ENCODE measurements at regions not wholly inside any gene's neighbourhood (a gene's known extent, or its start where the extent isn't known, plus 50 kb on each side); places are given as distances from the start of the nearest gene placed in this dataset.

DNA sequence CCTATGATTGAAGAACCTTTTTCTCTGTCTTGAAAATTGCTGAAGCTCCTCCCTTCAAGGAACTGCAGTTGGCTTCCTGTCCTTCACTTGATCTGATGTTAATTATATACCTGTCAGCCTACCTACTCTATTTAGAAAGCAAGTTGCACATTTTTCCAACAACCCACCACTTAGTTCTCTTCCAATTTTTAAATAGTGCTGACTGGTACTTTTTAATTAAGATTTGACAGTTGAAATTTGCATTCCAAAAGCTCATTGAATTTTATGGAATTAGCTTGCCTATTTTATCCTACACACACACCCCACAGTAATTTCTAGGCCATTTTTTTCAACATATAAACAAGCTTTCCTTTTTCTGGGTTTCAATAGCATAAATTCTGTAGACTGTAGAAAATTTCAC lies 820.3 kb upstream of the FAT3 start:
- DNase-seq: no peak

DNA sequence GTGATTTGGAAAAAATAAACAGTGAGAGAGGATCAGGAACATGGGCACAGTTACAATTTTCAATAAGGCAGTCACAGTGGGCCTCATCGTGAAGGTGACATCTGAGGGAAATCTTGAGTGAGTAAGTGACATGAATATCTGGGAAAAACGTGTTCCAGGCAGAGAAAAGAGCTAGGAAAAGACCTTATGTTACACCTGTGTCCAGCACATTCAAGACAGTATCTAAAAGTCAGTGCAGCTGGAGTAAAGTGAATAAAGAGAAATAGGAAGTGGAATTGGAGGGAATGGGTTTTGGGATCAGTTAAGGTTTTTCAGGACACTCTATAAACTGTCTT lies 827.5 kb upstream of the FAT3 start:
- no peak for DNase-seq

DNA sequence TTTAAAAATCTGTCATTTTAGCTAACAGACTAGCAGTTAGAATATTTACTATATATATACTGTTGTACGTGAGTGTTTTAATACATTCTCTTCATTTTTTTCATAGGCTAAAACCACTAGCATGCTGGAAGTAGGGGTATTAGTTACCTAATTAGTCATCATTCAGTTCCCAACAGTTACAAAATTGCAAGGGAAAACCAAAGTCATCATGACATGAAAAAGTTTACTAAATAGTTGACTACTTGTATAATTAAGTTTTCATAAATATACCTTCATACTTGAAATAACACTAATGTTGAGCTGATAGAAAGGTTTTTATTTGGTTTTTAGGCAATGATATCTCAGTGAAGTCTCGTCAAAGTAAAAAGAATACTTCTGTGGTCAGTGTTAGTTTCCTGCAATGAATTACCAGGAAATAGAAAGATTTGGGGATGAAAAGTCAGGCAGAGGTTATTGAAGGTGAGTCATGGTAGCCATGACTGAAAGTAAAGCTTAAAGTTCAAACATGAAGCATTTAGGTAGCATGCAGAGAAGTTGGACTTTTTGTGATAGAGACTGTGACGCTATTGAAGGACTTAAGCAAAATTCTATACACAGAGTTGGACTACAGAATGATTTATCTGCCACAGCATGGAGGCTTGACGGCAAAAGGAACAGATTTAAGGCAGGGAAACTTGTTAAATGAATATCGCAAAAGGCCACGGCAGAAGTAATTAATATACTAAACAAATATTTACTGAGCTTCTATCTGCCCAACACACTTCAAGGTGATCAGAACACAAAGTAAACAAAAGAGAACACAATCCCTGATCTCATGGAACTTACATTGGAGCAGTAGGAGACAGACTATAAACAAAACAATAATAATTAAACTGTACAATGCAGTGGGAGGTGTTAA lies 828.1 kb upstream of the FAT3 start:
- no peak for DNase-seq

- DNase-seq: no peak
Observed at GRCh38 chr11:91394727-91395414, 829.7 kb upstream of the FAT3 start.

DNA sequence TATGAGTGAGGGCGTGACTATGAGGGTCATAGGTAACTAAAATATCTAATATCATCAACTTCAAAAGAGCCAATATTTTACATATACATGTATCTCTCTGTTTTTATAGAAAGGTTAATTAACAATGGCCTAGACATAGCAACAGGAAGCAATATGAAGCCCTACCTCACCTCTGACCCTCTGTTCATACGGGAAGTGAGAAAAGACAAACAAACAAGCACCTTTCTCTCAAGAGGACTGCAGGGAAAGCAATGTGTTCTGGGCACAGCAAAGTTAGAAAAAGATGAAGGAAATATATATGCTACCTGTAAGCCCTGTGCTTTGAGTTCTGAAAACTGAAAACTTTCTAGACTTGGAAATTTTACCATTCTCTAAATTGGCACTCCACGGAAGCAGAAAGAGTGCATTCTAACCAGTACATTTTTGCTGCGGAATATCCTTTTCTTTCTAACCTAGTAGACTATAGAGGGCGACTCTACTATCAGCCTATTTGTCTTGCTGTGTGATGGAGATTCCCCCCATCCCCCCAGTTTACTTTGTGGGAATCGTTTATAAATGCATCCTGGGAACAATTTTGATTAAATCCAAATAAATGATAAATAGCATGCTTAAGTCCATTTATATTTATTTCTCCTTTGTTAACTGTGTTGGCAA lies 830.4 kb upstream of the FAT3 start:
- DNase-seq: no peak

GRCh38 chr11:91382946-91383345 lies 841.7 kb upstream of the FAT3 start:
- DNase-seq: no peak

DNA sequence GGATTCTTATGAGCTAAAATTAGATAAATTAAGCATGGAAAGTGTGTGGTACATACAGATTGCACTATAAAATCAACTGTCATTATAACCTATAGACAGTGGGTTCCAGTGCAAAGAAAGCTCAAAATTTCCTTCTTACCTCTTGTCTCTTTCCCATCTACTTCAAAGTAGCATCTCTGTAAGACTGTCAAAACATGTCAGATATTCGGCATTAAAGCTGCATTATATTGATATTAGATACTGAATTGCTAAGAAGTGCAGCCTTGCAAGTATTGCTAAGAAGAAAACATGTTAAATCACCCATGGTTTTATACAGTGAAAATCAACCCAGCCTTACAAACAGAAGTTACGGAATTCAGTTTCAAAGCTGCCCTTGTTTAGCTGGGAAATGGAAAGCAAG lies 849.8 kb upstream of the FAT3 start:
- DNase-seq: no peak

DNA sequence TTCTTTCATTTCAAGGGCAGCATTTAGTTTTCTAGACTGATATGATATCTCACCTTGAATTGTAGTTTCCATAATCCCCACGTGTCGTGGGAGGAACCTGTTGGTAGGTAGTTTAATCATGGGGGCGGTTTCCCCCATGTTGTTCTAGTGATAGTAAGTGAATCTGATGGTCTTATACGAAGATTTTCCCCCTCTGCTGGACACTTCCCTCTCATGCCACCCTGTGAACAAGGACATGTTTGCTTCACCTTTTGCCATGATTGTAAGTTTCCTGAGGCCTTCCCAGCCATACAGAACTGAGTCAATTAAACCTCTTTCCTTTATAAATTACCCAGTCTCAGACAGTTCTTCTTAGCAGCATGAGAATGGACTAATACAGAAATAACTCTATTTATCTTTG lies 851.1 kb upstream of the FAT3 start:
- no peak for DNase-seq

DNA sequence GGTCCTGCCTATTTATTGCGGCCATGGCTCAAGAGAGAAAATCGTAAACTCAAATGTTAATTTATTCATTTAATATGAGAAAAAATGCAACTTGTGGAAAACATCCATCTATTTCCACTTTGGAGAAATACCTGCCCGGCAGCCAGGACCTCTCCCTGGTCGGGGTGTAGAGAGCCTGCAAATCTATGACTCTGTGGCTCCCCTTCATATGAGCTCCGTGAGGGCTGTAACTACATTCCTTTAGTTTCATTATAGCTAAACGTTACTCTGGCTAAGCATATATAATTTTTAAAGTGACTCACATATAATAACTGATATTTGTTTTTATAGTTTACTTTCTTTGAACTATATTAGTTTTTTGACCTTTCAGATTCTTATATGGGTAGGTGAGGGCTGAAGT lies 857.8 kb upstream of the FAT3 start:
- no peak for DNase-seq

GRCh38 chr11:91365986-91366585 lies 858.5 kb upstream of the FAT3 start:
- no peak for DNase-seq

- DNase-seq: no peak
Observed at GRCh38 chr11:91350931-91351330, 873.7 kb upstream of the FAT3 start.

- no peak for DNase-seq
Observed at GRCh38 chr11:91326751-91327150, 897.9 kb upstream of the FAT3 start.

GRCh38 chr11:91326280-91326679 lies 898.3 kb upstream of the FAT3 start:
- DNase-seq: no peak

GRCh38 chr11:91314521-91314920 lies 910.1 kb upstream of the FAT3 start:
- no peak for DNase-seq

- no peak for DNase-seq
Observed at GRCh38 chr11:91312541-91312940, 912.1 kb upstream of the FAT3 start.

GRCh38 chr11:91310085-91310484 lies 914.5 kb upstream of the FAT3 start:
- DNase-seq: no peak

GRCh38 chr11:91308069-91308468 lies 916.5 kb upstream of the FAT3 start:
- DNase-seq: no peak

- no peak for DNase-seq
Observed at GRCh38 chr11:91305402-91305801, 919.2 kb upstream of the FAT3 start.

GRCh38 chr11:91303749-91304148 lies 920.9 kb upstream of the FAT3 start:
- no peak for DNase-seq

DNA sequence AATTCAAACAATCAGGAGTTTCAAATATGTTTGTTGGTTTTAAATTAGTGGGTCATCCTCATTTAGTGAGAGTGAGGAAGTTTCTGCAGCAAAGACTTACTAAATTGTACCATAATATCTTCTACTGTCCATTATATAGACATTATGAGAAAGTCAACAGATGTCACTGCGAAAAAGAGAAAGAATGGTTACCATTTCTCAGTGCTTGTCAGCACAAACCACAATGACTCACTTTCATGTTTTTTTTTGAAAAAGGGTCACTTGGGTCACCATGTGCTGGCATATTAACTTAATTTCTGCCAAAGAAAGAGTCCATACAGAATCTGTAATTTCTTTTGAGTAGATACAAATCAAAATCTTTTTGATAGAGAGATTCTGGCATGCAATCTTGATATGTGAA lies 924.6 kb upstream of the FAT3 start:
- DNase-seq: no peak

- DNase-seq: no peak
Observed at GRCh38 chr11:91296629-91297028, 928.0 kb upstream of the FAT3 start.

DNA sequence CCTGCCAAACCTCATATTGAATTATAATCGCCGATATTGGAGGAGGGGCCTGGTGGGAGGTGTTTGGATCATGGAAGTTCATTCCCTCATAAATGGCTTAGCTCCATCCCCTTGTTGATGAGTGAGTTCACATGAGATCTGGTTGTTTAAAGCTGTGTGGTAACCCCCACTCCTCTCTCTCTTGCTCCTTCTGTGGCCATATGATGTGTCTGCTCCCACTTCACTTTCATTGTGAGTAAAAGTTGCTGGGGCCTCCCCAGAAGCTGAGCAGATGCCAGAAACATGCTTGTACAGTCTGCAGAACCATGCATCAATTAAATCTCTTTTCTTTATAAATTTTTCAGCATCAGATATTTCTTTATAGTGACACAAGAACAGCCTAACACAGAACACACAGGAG lies 929.0 kb upstream of the FAT3 start:
- DNase-seq: no peak

- no peak for DNase-seq
Observed at GRCh38 chr11:91293119-91293518, 931.5 kb upstream of the FAT3 start.

DNA sequence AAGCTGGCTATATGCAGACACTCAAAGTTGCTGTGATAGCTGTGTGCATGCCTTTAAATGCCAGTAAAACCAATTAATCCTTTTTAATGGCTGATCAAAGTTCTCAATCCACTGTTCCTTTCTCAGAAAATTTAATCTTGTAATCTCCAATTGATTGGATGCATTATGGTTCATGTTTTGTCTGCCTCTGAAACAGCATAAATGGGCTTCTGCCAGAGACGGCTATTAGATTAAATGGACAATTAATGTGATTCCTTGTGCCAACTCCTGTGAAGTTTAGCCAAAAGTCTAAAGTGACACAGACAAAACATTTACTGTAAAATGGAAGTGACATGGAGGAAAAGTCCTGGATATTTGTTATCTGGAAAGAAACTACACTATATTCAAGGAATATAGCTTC lies 952.5 kb upstream of the FAT3 start:
- DNase-seq: no peak
